PC-3 (cell line): ENCODE measurements at regions not wholly inside any gene's neighbourhood (a gene's known extent, or its start where the extent isn't known, plus 50 kb on each side); places are given as distances from the start of the nearest gene placed in this dataset.

Experiments used
- EZH2 ChIP-seq: fragments of 300-600 bp; sonication (generic); IDR thresholded peaks from one replicate; pipeline ENCODE4 v1.6.1; 2017; ENCODE audit warnings: antibody characterized with exemption, mild to moderate bottlenecking, low read length; ENCODE audit not compliant: unreplicated experiment
- TF ChIP-seq, protein P1 (sequence below): fragments of 300-600 bp; sonication (generic); conservative IDR thresholded peaks from 2 replicates; pipeline ENCODE4 v1.5.1; 2017; ENCODE audit warnings: antibody characterized with exemption, low read depth, mild to moderate bottlenecking, low read length

DNA sequence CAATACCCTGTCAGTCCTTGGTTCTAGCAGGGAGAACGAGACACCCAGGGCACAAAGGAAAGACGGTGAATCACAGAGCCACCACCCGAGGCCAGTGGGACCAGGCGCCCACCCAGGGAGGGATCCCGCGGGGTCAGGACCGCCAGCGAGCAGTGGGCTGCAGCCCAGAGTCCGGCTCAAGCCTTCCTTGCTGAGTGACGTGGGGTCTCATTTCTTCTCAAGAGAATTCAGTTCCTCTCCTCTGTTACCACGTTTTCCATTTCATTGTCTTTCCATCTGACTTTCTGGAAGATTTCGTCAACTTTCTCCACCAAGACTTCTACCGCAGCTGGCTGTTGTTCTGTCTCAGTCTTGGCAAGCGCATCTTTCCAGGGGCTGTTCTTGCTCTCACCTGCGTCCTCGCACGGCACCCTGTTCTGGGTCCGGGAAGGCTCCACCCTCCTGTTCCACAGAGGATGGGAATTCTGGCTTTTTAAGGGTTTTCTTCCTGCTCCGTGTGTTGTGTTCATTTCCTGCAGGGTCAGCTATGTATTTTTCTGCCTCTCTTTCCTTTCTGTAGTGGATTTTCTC is 248.6 kb downstream of the NDUFA10 start:
- TF ChIP-seq, protein P1, sequence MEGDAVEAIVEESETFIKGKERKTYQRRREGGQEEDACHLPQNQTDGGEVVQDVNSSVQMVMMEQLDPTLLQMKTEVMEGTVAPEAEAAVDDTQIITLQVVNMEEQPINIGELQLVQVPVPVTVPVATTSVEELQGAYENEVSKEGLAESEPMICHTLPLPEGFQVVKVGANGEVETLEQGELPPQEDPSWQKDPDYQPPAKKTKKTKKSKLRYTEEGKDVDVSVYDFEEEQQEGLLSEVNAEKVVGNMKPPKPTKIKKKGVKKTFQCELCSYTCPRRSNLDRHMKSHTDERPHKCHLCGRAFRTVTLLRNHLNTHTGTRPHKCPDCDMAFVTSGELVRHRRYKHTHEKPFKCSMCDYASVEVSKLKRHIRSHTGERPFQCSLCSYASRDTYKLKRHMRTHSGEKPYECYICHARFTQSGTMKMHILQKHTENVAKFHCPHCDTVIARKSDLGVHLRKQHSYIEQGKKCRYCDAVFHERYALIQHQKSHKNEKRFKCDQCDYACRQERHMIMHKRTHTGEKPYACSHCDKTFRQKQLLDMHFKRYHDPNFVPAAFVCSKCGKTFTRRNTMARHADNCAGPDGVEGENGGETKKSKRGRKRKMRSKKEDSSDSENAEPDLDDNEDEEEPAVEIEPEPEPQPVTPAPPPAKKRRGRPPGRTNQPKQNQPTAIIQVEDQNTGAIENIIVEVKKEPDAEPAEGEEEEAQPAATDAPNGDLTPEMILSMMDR = no peak
- no peak for TF ChIP-seq EZH2
